Lower lobe of right lung (tissue), 2 donors: ENCODE measurements at regions not wholly inside any gene's neighbourhood (a gene's known extent, or its start where the extent isn't known, plus 50 kb on each side); places are given as distances from the start of the nearest gene placed in this dataset.

Experiments
- ATAC-seq, 2 donors: fragments of 200-7000 bp; cut with Tn5 transposase; one replicate each; pipeline ENCODE4 v1.9.1; 2020 to 2022; ENCODE audit warnings: mild to moderate bottlenecking in 2 of 2, moderate library complexity in 2 of 2
- DNase-seq: peaks from one replicate; pipeline ENCODE4 v3.0.0-alpha.2; 2020
- H3K27ac ChIP-seq: fragments of 200-600 bp; one replicate; pipeline ENCODE4 v1.8.0; 2022
- H3K27me3 ChIP-seq: fragments of 200-600 bp; one replicate; pipeline ENCODE4 v1.8.0; 2022; ENCODE audit warnings: low read depth
- H3K36me3 ChIP-seq: fragments of 200-600 bp; one replicate; pipeline ENCODE4 v1.8.0; 2022; ENCODE audit warnings: mild to moderate bottlenecking
- H3K4me1 ChIP-seq: fragments of 200-600 bp; one replicate; pipeline ENCODE4 v1.8.0; 2022
- H3K4me3 ChIP-seq: fragments of 200-600 bp; one replicate; pipeline ENCODE4 v1.8.0; 2022; ENCODE audit warnings: mild to moderate bottlenecking
- H3K9me3 ChIP-seq: fragments of 200-600 bp; one replicate; pipeline ENCODE4 v1.8.0; 2022
- CTCF ChIP-seq: fragments of 200-600 bp; IDR thresholded peaks from one replicate; pipeline ENCODE4 v1.8.0; 2022; ENCODE audit warnings: antibody characterized with exemption, mild to moderate bottlenecking
- intact Hi-C: fragments of 100-400 bp; cut with DNase I; formaldehyde crosslinking; loops from one replicate; pipeline ENCODE4 v1.11.0; 2022
- donor health status: DM: no; HTN: yes; CAD: no; lungs with severe emphysema.

- Histone ChIP-seq H3K4me3 (no peak overlapping the region), H3K4me1 (no peaks in the 10 kb centered on the region), H3K27ac (no peak overlapping the region), H3K9me3 (no peaks in the 10 kb centered on the region), H3K27me3 (no peaks in the 10 kb centered on the region), H3K36me3 (no peaks in the 10 kb centered on the region)
- no peak for ATAC-seq
- DNase-seq = no peak
- intact Hi-C loops = no loop called here
- no peak for TF ChIP-seq CTCF
Measured at GRCh38 chr15:47918877-47919276, 201.6 kb downstream of the SEMA6D start.

GRCh38 chr15:47924381-47924780, 196.4 kb upstream of the SLC24A5 start:
- no peaks in the 10 kb centered on the region for H3K36me3 ChIP-seq
- ATAC-seq (no peak), DNase-seq (no peak)
- intact Hi-C loops = no loop called here
- H3K27ac ChIP-seq = no peak overlapping the region
- no peak overlapping the region for H3K4me3 ChIP-seq
- no peaks in the 10 kb centered on the region for H3K27me3 ChIP-seq
- no peaks in the 10 kb centered on the region for H3K9me3 ChIP-seq
- H3K4me1 ChIP-seq = no peaks in the 10 kb centered on the region
- no peak for TF ChIP-seq CTCF

DNA sequence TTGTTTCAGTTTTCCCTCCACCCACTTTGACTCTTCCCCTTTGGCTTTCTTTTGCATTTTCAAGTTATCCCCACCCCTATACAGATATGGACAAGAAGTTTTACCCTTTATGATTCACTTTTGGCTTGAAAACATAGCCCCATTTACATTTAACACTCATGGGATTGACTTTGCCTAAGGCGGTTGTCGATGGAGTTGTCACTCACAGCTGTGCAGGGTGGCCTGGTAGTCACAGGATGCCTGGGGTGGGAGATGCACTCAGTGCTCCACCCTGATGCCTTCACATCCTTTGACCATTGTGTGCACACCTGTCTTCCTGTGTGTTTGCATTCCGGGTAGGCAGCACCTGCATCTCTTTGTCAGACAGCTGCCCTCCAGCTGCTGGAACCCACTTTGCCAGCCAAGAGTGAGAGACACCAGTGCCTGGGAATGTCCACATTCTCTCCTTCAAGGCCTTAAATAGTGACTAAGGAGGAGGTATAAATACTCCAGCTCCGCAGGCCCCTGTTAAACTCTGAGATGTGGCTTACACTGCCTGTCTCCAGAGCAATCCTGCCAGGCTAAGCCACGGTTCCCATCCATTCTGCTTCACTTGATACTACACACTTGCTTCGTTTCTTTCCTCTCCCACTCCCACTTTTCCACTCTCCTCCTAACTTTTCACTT, 191.5 kb upstream of the SLC24A5 start:
- H3K4me1 ChIP-seq = no peaks in the 10 kb centered on the region
- H3K27ac ChIP-seq = no peak overlapping the region
- no peak for TF ChIP-seq CTCF
- H3K4me3 ChIP-seq = no peak overlapping the region
- ATAC-seq (no peak), DNase-seq (no peak)
- intact Hi-C loops = no loop called here
- no peaks in the 10 kb centered on the region for H3K36me3 ChIP-seq
- no peaks in the 10 kb centered on the region for H3K27me3 ChIP-seq
- H3K9me3 ChIP-seq = no peaks in the 10 kb centered on the region

DNA sequence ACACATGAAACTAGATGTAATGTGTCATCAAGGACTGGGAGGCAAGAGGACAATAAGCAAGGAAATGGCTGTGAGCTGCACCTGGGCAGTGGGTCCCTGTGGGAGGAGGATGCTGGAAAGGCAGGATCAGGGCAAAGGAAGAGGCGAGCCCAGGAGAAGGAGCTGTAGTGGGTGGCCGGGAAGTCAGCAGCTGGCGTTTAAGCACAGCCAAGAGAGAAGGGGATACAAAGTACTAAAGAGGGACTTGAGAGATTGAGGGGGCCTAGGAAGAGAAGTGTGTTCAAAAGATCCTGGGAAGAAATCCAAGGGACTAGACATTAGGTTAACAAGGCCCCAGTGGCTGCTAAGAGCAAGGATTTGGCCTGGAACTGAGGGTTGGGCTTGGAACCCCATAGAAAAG, 188.5 kb upstream of the SLC24A5 start:
- no peak for TF ChIP-seq CTCF

GRCh38 chr15:47932951-47933641, 187.7 kb upstream of the SLC24A5 start:
- Histone ChIP-seq H3K27me3 (no peaks in the 10 kb centered on the region), H3K4me1 (no peaks in the 10 kb centered on the region), H3K9me3 (no peaks in the 10 kb centered on the region), H3K27ac (no peak overlapping the region), H3K36me3 (no peaks in the 10 kb centered on the region), H3K4me3 (no peak overlapping the region)
- intact Hi-C loops = no loop called here
- ATAC-seq = no peak
- no peak for DNase-seq
- TF ChIP-seq CTCF = no peak

More for the DNA sequence above, 188.5 kb upstream of the SLC24A5 start:
- DNase-seq (no peak), ATAC-seq (no peak)
- Histone ChIP-seq H3K36me3 (no peaks in the 10 kb centered on the region), H3K9me3 (no peaks in the 10 kb centered on the region), H3K27me3 (no peaks in the 10 kb centered on the region), H3K4me3 (no peak overlapping the region), H3K4me1 (no peaks in the 10 kb centered on the region), H3K27ac (no peak overlapping the region)
- intact Hi-C loops = no loop called here
